ENCODE measurements at regions not wholly inside any gene's neighbourhood (a gene's known extent, or its start where the extent isn't known, plus 50 kb on each side); places are given as distances from the start of the nearest gene placed in this dataset.

GRCh38 chr11:127632546-127632945 lies 632.0 kb upstream of the KIRREL3 start:
- no peak for TF ChIP-seq YY1 (IDR thresholded peaks at IDR 0.05; ENCODE audit: insufficient read depth, insufficient read length)
- TF ChIP-seq SUZ12 (IDR thresholded peaks at IDR 0.05; ENCODE audit: extremely low read depth, insufficient read depth, insufficient read length), result no peak
